ENCODE measurements at regions not wholly inside any gene's neighbourhood (a gene's known extent, or its start where the extent isn't known, plus 50 kb on each side); places are given as distances from the start of the nearest gene placed in this dataset.

- TF ChIP-seq EZH2 (IDR thresholded peaks at IDR 0.05; ENCODE audit: low read length, missing control alignments) (no peak), CTCF (conservative IDR thresholded peaks at IDR 0.05 in 1 of 2, IDR thresholded peaks at IDR 0.05 in 1 of 2; ENCODE audit: low read depth in 1 of 2, low read length in 2 of 2) (no peak)
These were observed 174.1 kb downstream of the RGS9 start for GRCh38 chr17:65311261-65311660.

Measured in fibroblast of lung (primary cell).